HG03439 (cell line): ENCODE measurements at regions not wholly inside any gene's neighbourhood (a gene's known extent, or its start where the extent isn't known, plus 50 kb on each side); places are given as distances from the start of the nearest gene placed in this dataset.

ENCODE experiments used
- ATAC-seq: cut with Tn5 transposase; IDR thresholded peaks from one replicate; pipeline ENCODE4 v1.9.1; 2021; ENCODE audit warnings: mild to moderate bottlenecking, moderate library complexity; ENCODE audit not compliant: unreplicated experiment

DNA sequence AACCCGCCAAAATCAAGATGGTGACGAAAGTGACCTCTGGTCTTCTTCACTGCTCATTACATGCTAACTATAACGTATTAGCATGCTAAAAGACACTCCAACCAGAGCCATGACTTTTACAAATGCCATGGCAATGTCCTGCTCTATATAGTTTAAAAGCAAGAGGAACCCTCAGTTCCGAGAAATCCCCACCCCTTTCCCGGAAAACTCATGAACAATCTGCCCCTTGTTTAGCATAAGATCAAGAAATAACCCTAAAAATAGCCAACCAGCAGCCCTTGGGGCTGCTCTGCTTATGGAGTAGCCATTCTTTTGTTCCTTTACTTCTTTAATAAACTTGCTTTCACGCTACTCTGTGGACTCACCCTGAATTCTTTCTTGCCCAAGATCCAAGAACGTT, 463.5 kb upstream of the FAM241A start:
- no peak for ATAC-seq

GRCh38 chr4:111685205-111685604, 460.0 kb upstream of the FAM241A start:
- ATAC-seq = no peak

DNA sequence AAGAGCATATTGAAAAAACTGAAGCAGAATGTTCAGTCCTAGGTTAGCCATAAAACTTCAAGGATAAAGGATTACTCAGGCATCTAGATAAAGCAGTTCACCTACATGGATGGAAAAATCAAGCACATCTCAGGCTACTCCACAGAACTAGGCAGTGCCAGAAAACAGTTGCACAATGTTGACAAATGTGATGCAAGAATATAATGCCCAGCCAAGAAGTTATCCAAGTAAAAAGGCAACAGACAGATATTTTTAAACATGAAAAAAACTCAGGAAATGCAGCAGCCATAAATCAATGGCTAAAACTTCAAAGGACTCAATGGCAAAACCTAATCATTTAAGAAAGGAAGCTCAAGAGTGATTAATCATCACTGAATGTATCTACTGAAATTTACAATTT, 456.0 kb upstream of the FAM241A start:
- ATAC-seq = no peak

GRCh38 chr4:111689731-111690130, 455.5 kb upstream of the FAM241A start:
- no peak for ATAC-seq

DNA sequence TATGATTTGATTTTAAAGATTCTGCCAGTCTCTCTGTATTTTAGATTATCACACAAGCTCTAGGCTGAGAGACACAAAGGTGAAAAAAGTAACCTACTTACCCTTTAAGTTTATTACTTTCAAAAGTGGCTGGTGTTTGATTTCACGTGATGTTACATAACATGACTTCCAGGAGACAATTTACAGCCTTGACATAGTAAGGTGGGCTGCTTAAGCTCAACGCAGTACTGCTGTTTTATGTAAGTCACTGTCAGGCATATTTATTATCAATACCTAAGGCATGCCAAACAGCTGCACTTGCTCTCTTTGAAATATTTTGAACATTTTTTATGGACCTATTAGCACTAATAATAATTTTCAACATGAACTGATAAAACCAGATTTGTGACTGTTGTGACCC, 451.5 kb upstream of the FAM241A start:
- ATAC-seq = no peak

DNA sequence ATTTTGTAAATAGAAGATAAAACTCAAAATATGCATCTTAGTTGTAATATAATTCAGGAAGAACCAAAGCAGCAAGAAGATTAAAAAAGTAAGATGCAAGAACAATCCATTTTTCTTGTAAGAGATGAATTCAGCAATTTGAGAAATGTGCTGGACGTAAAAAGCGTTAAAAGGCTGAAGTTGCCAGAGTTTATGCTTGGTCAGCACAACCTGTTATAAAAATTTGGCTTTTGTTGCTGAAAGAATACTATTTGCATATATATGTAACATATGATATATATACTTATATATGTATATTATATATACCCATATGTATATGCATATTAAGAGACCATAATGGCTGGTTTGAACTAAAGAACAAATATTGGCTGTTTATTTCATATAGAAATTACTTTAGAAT, 449.6 kb upstream of the FAM241A start:
- no peak for ATAC-seq

DNA sequence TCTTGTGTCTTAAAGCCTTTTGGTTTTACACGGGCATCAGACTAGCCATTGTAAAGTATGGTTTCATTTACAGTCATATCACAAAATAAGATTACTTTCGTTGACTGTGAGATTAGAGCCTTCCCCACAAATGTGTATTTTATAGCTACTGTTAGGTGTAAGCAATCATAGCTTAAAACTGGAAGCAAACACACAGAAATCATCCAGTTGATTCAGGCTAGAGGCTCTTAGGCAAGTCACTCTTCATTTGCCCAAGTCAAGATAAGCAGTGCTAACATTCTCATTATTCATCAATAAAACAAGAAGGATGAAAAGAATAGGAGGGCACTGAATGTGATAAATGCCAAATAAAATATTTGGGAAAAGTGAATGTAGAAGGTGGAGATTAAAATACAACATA, 448.7 kb upstream of the FAM241A start:
- ATAC-seq = no peak

DNA sequence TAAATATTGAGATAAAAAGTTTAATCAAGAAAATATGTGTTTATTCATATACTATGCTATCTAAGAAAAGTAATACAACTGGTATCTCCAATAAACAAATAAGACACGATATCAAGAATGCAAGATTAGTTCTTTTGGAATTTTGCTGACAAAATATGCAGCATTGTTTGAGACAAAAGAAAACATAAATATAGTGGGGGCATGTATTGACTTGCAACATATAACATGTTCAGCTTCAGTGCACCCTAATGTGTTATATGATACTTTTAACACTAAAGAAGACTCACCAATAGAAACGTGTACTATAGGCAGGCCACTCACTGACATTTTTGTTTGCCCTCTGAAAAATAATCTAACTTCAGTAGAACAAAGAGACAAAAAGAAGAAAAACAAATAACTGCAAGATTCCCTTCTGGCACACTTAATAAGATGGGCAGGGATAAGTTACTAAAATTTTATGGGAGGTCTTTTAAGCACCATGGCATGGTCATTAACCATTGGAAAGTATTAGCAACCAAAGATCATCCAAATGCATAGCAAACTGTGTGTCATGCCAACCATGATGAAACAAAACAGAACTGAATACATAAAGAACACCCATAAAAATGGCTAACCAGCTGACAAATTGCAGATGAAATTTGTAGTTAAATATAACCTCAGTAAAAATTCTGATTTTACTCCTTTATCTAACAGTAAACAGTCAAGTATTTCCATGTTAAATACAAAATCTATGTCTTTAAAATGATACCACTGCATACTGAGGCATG, 447.9 kb upstream of the FAM241A start:
- no peak for ATAC-seq

DNA sequence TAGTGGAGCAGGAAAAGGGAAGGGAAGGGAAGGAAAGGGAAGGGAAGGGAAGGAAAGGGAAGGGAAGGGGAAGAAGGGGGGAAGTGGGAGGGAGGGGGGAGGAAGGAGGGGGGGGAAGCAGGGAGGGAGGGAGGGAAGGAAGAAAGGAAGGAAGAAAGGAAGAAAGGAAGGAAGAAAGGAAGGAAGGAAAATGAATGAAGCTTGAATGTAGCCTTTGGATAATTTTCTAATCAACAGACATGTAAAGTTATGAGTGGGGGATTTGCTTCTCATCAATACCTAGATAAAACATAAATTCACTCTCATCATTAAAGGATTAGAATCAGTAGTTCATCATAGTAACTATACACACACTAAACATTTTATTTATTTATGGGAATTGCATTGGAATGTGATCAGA, 446.9 kb upstream of the FAM241A start:
- ATAC-seq = no peak

DNA sequence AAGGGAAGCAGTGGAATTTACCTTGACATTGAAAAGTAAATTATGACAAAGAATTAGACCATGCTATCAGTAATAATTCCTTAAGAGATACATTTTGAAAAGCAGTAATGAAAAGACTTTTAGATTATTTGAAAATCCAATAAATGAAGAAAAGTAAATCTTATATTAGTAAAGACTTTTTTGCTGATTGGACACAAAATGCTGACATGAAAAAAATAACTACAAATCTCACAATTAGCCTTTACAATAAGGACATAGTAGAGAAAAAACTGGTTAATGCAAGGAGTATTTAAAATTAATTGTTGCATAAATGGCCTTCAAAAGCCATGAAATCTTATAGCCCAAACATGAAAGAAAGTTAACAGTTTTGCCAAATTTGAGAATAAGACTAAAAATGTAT, 446.1 kb upstream of the FAM241A start:
- no peak for ATAC-seq

- ATAC-seq = no peak
Observed at GRCh38 chr4:111701102-111701501, 444.2 kb upstream of the FAM241A start.

- no peak for ATAC-seq
Observed at GRCh38 chr4:111707491-111707890, 437.8 kb upstream of the FAM241A start.

DNA sequence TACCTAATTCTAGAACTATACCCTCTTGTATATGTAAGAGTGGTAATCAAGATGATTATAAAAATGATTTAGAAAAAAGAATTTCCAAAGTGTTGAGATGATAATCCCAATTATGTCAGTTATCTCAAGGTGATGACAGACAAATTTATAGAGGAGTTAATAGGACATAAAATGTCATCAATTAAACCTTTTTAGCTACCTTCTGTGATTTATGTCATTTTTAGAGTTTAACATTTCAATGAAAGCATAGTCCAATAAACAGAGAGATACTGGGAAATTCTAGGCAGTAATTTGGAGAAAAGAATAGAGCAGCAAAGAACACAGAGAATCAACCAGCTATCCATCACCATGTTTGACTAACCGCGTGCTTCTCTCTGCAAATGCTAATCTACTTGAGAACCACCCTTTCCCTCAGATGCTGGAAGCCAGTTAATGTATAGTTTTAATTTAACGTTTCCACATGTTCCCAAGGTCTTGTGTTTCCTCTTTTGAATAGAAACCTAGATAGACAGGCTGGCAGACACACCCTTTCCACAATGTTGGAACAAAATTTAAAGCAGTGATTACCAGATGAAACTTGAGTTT, 433.1 kb upstream of the FAM241A start:
- no peak for ATAC-seq

DNA sequence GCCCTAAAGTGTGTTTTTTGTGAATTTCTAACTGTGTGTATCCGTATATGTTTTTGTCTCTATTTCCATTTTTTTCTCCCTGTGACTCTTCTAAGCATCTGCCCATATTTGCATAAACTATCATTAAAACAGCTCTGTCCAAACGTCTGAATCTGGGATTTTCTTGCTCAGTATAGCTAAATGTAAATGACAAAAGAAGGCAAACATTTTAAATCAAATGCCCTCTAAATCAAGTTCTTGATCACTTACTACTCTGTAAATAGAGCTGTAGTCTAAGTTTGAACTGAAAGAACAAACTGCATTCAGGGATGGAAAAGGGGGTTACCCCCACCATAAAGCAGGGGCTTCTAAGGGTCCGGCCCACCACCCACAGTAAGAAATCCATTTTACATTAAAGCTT, 432.0 kb upstream of the FAM241A start:
- no peak for ATAC-seq

DNA sequence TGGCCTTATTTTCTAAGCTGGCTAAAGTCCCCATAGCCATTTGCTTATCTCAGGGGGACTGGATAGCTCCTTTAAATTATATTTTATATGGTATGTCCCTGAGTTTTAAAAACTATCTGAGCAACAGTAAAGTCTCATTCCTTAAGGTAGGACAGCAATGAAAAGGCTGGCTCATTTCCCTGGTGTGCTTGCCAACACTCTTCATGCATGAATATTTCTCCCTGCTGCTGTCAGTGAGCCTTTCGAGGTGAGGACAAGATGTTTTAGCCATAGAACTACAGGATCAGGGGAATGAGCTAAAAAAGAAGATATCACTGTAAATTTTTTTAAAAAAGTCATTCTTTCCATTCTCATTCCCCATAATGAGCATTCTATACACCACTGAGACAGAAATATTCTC, 427.3 kb upstream of the FAM241A start:
- no peak for ATAC-seq

DNA sequence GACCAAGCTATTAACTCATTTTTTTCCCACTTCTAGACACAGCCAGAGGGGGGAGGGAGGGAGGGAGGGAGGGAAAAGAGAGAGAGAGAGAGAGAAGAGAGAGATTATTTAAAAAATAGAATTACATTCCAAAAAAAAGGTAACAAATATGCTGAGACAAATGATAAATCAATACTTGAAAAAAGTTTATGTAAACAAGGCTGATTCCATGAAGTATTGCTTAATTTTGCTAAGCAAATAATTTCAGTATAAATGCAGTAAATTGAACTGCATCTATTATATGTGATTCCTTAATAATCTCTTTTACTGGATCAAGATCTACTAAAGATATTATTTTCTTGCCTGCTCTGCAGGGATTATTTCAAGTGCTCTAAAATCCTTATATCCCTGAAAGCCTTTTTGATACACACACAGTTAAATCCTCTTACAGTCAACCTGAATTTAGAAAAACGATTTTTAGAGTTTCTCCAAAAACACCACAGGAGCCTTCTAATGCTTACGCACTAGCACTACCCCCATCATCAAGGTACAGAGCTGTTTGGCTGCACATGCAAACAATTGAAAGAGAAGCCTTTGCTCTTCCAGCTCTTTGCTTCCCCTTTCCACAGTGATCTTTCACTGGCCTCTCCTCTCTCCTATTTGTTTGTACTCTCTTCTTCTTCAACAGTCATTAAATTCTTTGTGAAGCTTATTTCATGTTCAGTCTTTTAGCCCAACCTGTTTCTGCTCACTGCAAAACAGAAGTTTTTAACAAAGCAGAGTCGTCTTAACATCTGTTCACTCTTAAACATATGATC, 426.3 kb upstream of the FAM241A start:
- no peak for ATAC-seq

DNA sequence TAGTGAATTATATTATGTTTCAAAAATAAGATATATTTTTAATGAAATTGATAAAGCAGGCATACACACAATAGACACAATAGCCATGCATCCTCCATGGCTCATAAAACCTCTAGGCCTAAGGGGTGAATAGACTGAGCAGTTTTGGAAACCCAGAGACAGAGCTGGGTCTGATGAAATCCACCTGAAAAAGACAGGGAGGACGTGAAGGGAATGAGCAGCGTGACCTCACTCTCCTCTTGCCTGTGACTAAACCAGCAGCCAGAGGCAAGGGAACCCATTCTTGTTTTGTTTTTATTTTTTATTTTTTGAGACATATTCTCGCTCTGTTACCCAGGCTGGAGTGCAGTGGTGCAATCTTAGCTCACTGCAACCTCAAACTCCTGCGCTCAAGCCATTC, 424.4 kb upstream of the FAM241A start:
- no peak for ATAC-seq

GRCh38 chr4:111722213-111722720, 423.0 kb upstream of the FAM241A start:
- ATAC-seq = no peak

GRCh38 chr4:111736516-111736915, 408.7 kb upstream of the FAM241A start:
- no peak for ATAC-seq

DNA sequence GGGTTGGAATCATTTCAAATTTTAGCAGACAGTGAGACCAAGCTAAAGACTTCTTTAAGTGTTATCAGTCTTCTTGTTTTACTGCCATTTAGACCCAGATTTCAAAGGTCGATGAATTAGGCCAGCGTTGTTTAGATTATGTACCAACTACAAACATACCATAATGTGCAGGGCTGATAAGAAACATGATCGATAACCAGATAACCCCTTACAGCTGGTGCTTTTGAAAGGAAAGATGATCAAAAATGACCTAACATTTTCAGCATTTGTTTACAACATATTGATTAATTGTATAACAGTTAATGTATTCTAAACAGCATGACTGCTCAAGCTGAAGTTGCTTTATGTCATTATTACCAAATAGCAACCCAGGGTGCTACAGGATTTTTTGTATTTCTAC, 400.4 kb upstream of the FAM241A start:
- no peak for ATAC-seq

DNA sequence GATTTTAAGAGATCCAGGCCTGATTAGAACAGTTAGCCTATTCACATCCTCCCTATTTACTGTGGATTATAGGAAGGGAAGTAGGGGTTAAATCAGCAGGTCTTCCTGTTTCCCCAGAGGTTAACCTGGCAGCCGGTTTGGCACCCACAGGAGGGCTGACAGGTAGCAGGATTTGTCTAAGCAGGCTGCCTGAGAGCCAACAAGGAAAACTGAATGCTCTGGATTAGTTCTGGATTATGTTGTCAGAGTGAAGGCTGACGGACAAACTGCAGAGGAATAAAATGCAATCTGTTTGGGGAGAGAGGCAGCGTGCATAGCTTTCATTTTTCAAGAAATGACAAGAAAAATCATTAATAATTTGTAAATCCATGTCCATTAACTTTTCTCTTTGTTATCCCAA, 397.1 kb upstream of the FAM241A start:
- ATAC-seq = no peak

DNA sequence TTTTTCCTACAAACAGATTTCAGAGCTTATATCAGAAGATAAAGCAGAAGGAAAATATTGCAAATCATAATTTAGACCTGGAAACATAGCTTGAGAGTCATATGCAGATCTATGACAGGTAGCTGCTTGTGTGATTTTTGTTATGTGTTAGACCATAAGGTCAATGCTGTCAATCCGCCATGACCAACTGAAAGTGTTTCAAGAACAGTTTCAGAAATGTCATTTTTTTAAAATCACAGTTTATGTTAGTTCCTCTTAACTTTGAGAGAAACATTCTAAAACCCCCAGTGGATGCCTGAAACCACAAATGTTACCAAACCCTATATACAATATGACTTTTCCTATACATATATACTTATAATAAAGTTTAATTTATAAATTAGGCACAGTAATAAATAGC, 391.3 kb upstream of the FAM241A start:
- ATAC-seq = no peak
